Loucy (cell line): ENCODE measurements at regions not wholly inside any gene's neighbourhood (a gene's known extent, or its start where the extent isn't known, plus 50 kb on each side); places are given as distances from the start of the nearest gene placed in this dataset.

Experiments
- H2AFZ ChIP-seq: fragments of 200-600 bp; sonication (generic); 2 replicates; pipeline ENCODE4 v1.6.0; 2016; ENCODE audit warnings: antibody characterized with exemption, mild to moderate bottlenecking, low read length, moderate library complexity
- H3F3A ChIP-seq: fragments of 200-600 bp; 2 replicates; pipeline ENCODE4 v1.6.0; 2016; ENCODE audit warnings: antibody characterized with exemption, low read depth, mild to moderate bottlenecking
- H3K27me3 ChIP-seq: fragments of 200-600 bp; sonication (generic); 2 replicates; pipeline ENCODE4 v1.6.1; 2014; ENCODE audit warnings: low read length, mild to moderate bottlenecking; ENCODE audit not compliant: insufficient read depth, poor library complexity, severe bottlenecking
- H3K36me3 ChIP-seq: fragments of 200-600 bp; sonication (generic); 2 replicates; pipeline ENCODE4 v1.6.1; 2016; ENCODE audit warnings: low read length; ENCODE audit not compliant: insufficient read depth
- H3K4me1 ChIP-seq: fragments of 200-600 bp; sonication (generic); 2 replicates; pipeline ENCODE4 v1.5.1; 2014; ENCODE audit warnings: low read length, mild to moderate bottlenecking; ENCODE audit not compliant: insufficient read depth, poor library complexity, severe bottlenecking
- H3K4me2 ChIP-seq: fragments of 200-600 bp; sonication (generic); 2 replicates; pipeline ENCODE4 v1.6.0; 2014; ENCODE audit warnings: antibody characterized with exemption, low read length, low read depth, mild to moderate bottlenecking; ENCODE audit not compliant: poor library complexity, severe bottlenecking
- H3K4me3 ChIP-seq: fragments of 200-600 bp; sonication (generic); 2 replicates; pipeline ENCODE4 v1.5.1; 2014; ENCODE audit warnings: low read length, mild to moderate bottlenecking, mixed read lengths; ENCODE audit not compliant: poor library complexity, severe bottlenecking
- H3K79me2 ChIP-seq: fragments of 200-600 bp; sonication (generic); 2 replicates; pipeline ENCODE4 v1.6.1; 2014; ENCODE audit warnings: low read length; ENCODE audit not compliant: insufficient read depth
- H3K9ac ChIP-seq: fragments of 200-600 bp; sonication (generic); 2 replicates; pipeline ENCODE4 v1.6.0; 2014; ENCODE audit warnings: mild to moderate bottlenecking, low read depth, low read length, moderate library complexity; ENCODE audit not compliant: poor library complexity, severe bottlenecking
- H3K9me2 ChIP-seq: fragments of 200-600 bp; sonication (generic); replicated peaks from 2 replicates; pipeline ENCODE4 v1.6.1; 2016; ENCODE audit warnings: low read depth, low read length, mixed read lengths
- H3K9me3 ChIP-seq: fragments of 200-600 bp; sonication (generic); 2 replicates; pipeline ENCODE4 v1.6.1; 2014; ENCODE audit warnings: mild to moderate bottlenecking, antibody characterized with exemption, low read length, low read depth; ENCODE audit not compliant: insufficient read depth
- H4K20me1 ChIP-seq: fragments of 200-600 bp; sonication (generic); 2 replicates; pipeline ENCODE4 v1.6.0; 2014; ENCODE audit warnings: antibody characterized with exemption, low read length, mild to moderate bottlenecking; ENCODE audit not compliant: insufficient read depth, poor library complexity, severe bottlenecking
- CTCF ChIP-seq: fragments of 200-600 bp; sonication (generic); conservative IDR thresholded peaks from 2 replicates; pipeline ENCODE4 v1.5.1; 2014; ENCODE audit warnings: mild to moderate bottlenecking, antibody characterized with exemption, low read length
- EZH2phosphoT487 ChIP-seq: fragments of 200-600 bp; IDR thresholded peaks from 2 replicates; pipeline ENCODE4 v1.6.1; 2018; ENCODE audit warnings: antibody characterized with exemption, mild to moderate bottlenecking, moderate library complexity, borderline replicate concordance

- TF ChIP-seq EZH2phosphoT487 (no peak), CTCF (no peak)
- Histone ChIP-seq H3K4me2 (no peak overlapping the region), H3K4me1 (peaks cover 36% of the 10 kb centered on the region), H3K9me2 (no peaks in the 10 kb centered on the region), H4K20me1 (no peaks in the 10 kb centered on the region), H3K4me3 (no peak overlapping the region), H3K36me3 (no peaks in the 10 kb centered on the region), H3K9ac (no peak overlapping the region), H3K9me3 (peaks cover 4% of the 10 kb centered on the region; the same call in 1 of the 2 replicates), H3F3A (peaks cover 7% of the 10 kb centered on the region; the same call in 1 of the 2 replicates), H3K79me2 (no peaks in the 10 kb centered on the region), H2AFZ (no peak overlapping the region), H3K27me3 (no peaks in the 10 kb centered on the region)
Measured at GRCh38 chr16:54458923-54459322, 172.3 kb upstream of the IRX3 start.

- Histone ChIP-seq H3K4me1 (peaks cover 39% of the 10 kb centered on the region), H3K9ac (no peak overlapping the region), H3K36me3 (no peaks in the 10 kb centered on the region), H3K4me3 (no peak overlapping the region), H2AFZ (no peak overlapping the region), H3K79me2 (no peaks in the 10 kb centered on the region), H3F3A (peaks cover 7% of the 10 kb centered on the region; the same call in 1 of the 2 replicates), H3K4me2 (peak overlapping the region; percentile 62), H3K9me2 (no peaks in the 10 kb centered on the region), H4K20me1 (no peaks in the 10 kb centered on the region), H3K9me3 (no peaks in the 10 kb centered on the region), H3K27me3 (no peaks in the 10 kb centered on the region)
- TF ChIP-seq CTCF (no peak), EZH2phosphoT487 (no peak)
Measured at GRCh38 chr16:54456291-54456690, 169.7 kb upstream of the IRX3 start.

GRCh38 chr16:54455030-54455725, 168.6 kb upstream of the IRX3 start:
- Histone ChIP-seq H3K4me2 (peak overlapping the region; percentile 62), H3K9ac (no peak overlapping the region), H2AFZ (peak overlapping the region; percentile 76), H4K20me1 (no peaks in the 10 kb centered on the region), H3K79me2 (no peaks in the 10 kb centered on the region), H3K27me3 (no peaks in the 10 kb centered on the region), H3K9me2 (no peaks in the 10 kb centered on the region), H3K9me3 (no peaks in the 10 kb centered on the region), H3K4me1 (peaks cover 39% of the 10 kb centered on the region), H3F3A (peaks cover 7% of the 10 kb centered on the region; the same call in 1 of the 2 replicates), H3K4me3 (peak overlapping the region; percentile 43), H3K36me3 (no peaks in the 10 kb centered on the region)
- TF ChIP-seq EZH2phosphoT487 (no peak), CTCF (no peak)
